Endothelial cell of umbilical vein (primary cell): ENCODE measurements at regions not wholly inside any gene's neighbourhood (a gene's known extent, or its start where the extent isn't known, plus 50 kb on each side); places are given as distances from the start of the nearest gene placed in this dataset.

ENCODE experiments used
- BruUV-seq: library from RNA; stranded (reverse); fragments of 400-500 nt; replicated peaks from 2 replicates; lab custom pipeline; 2021; lab: Mats Ljungman, UMichigan
- CTCF ChIA-PET: fragments of 300-600, 350-600 bp; sonication (Branson Sonifier 250); formaldehyde crosslinking; loops from one replicate; lab custom pipeline; 2021; ENCODE audit warnings: antibody characterized with exemption, inconsistent platforms; lab: Charles Lee
- POLR2A ChIA-PET: fragments of 300-600, 350-600 bp; sonication (Branson Sonifier 250); formaldehyde crosslinking; loops from one replicate; lab custom pipeline; 2021; ENCODE audit warnings: antibody characterized with exemption, inconsistent platforms; lab: Charles Lee
- DNase-seq: peaks from one replicate; pipeline ENCODE4 v3.0.0-alpha.2; 2011; ENCODE audit warnings: low read depth, low spot score
- FAIRE-seq: peaks from 2 replicates; lab custom pipeline; 2011; peaks lifted over from hg19 to GRCh38; lab: Jason Lieb, UNC
- H2AFZ ChIP-seq: 2 replicates; pipeline ENCODE4 v1.6.0; 2012; ENCODE audit warnings: low read depth, low read length, control low read depth, inconsistent platforms
- H3K27ac ChIP-seq: 2 replicates; pipeline ENCODE4 v1.5.1; 2011; ENCODE audit warnings: low read depth, mild to moderate bottlenecking, control low read depth, low read length, moderate library complexity; ENCODE audit not compliant: insufficient read depth
- H3K27me3 ChIP-seq, 2 experiments: 2 replicates each; pipeline versions ENCODE4 v1.6.0 to v1.6.1; 2011; ENCODE audit warnings: low read length in 2 of 2, mixed read lengths in 1 of 2; ENCODE audit not compliant: control insufficient read depth in 2 of 2, insufficient read depth in 2 of 2
- H3K36me3 ChIP-seq, 2 experiments: 2 replicates in 1 of 2; 3 replicates in 1 of 2; pipeline ENCODE4 v1.5.1; 2011; ENCODE audit warnings: low read length in 2 of 2, mild to moderate bottlenecking in 1 of 2, moderate library complexity in 1 of 2; ENCODE audit not compliant: control insufficient read depth in 2 of 2, insufficient read depth in 2 of 2; ENCODE audit errors: extremely low read depth in 1 of 2
- H3K4me1 ChIP-seq: 3 replicates; pipeline ENCODE4 v1.5.1; 2011; ENCODE audit warnings: mild to moderate bottlenecking, low read length; ENCODE audit not compliant: control insufficient read depth, insufficient read depth; ENCODE audit errors: extremely low read depth
- H3K4me2 ChIP-seq: 2 replicates; pipeline ENCODE4 v1.6.1; 2011; ENCODE audit warnings: low read length, control low read depth, mixed read lengths; ENCODE audit not compliant: insufficient read depth
- H3K4me3 ChIP-seq, 3 experiments: fragments of 200-600 bp in 1 of 3; sonication (generic), shearing (Covaris generic) in 1 of 3; replicated peaks in 1 of 3; 2 replicates each; pipeline ENCODE4 v1.5.1; 2011 to 2016; ENCODE audit warnings: control low read depth in 3 of 3, low read length in 3 of 3, mild to moderate bottlenecking in 2 of 3, inconsistent platforms in 1 of 3, low read depth in 1 of 3, moderate library complexity in 1 of 3; ENCODE audit not compliant: insufficient read depth in 1 of 3
- H3K79me2 ChIP-seq: 2 replicates; pipeline ENCODE4 v1.6.0; 2012; ENCODE audit warnings: low read length, inconsistent platforms; ENCODE audit not compliant: control insufficient read depth, insufficient read depth
- H3K9ac ChIP-seq: replicated peaks from 2 replicates; pipeline ENCODE3; 2011; ENCODE audit warnings: low read length, control low read depth; ENCODE audit not compliant: insufficient read depth; ENCODE audit errors: extremely low read depth
- H3K9me1 ChIP-seq: replicated peaks from 3 replicates; pipeline ENCODE4 v1.6.0; 2011; ENCODE audit warnings: mild to moderate bottlenecking, low read length; ENCODE audit not compliant: control insufficient read depth, insufficient read depth; ENCODE audit errors: extremely low read depth
- H3K9me3 ChIP-seq: replicated peaks from 2 replicates; pipeline ENCODE4 v1.5.1; 2012; ENCODE audit warnings: low read length, inconsistent platforms; ENCODE audit not compliant: control insufficient read depth, insufficient read depth
- H4K20me1 ChIP-seq: replicated peaks from 2 replicates; pipeline ENCODE3; 2011; ENCODE audit warnings: mild to moderate bottlenecking, low read length; ENCODE audit not compliant: control insufficient read depth, insufficient read depth; ENCODE audit errors: extremely low read depth
- CTCF ChIP-seq, 2 donors: IDR thresholded peaks; 1 replicate in 1 of 2; 2 replicates in 1 of 2; pipeline ENCODE4 v1.5.1; 2011; ENCODE audit warnings: low read length in 2 of 2, mild to moderate bottlenecking in 2 of 2, moderate library complexity in 2 of 2, control low read depth in 1 of 2, inconsistent platforms in 1 of 2, low read depth in 1 of 2; ENCODE audit not compliant: insufficient read depth in 1 of 2; ENCODE audit errors: extremely low read depth in 1 of 2
- EZH2 ChIP-seq: IDR thresholded peaks from 2 replicates; pipeline ENCODE4 v1.6.1; 2012; ENCODE audit warnings: borderline replicate concordance, low read depth, mild to moderate bottlenecking, moderate library complexity, low read length, inconsistent platforms; ENCODE audit not compliant: severe bottlenecking
- FOS ChIP-seq: IDR thresholded peaks from 2 replicates; pipeline ENCODE4 v1.6.1; 2011; ENCODE audit warnings: mild to moderate bottlenecking, low read length, moderate library complexity, borderline replicate concordance; ENCODE audit not compliant: insufficient read depth
- GATA2 ChIP-seq: IDR thresholded peaks from 2 replicates; pipeline ENCODE4 v1.7.0; 2011; ENCODE audit warnings: low read depth, mild to moderate bottlenecking, moderate library complexity, mixed read lengths, low read length; ENCODE audit not compliant: insufficient read length, insufficient read depth
- JUN ChIP-seq: IDR thresholded peaks from 2 replicates; pipeline ENCODE4 v1.6.1; 2011; ENCODE audit warnings: borderline replicate concordance, low read depth; ENCODE audit not compliant: insufficient read length, insufficient read depth
- MYC ChIP-seq: IDR thresholded peaks from one replicate; pipeline ENCODE4 v1.6.1; 2011; ENCODE audit warnings: mild to moderate bottlenecking, low read depth, low read length
- POLR2A ChIP-seq: IDR thresholded peaks from 2 replicates; pipeline ENCODE4 v1.6.1; 2012; ENCODE audit warnings: low read depth, mild to moderate bottlenecking, control low read depth, low read length
- POLR2AphosphoS5 ChIP-seq: IDR thresholded peaks from 2 replicates; pipeline ENCODE4 v1.6.1; 2012; ENCODE audit warnings: low read depth, mild to moderate bottlenecking, control low read depth, low read length, moderate library complexity; ENCODE audit not compliant: insufficient read depth
- dilution Hi-C: fragments of 300-500 bp; cut with MboI; formaldehyde crosslinking; loops from one replicate; pipeline ENCODE4 v1.15.0; 2019; ENCODE audit warnings: low sequenced_read_pairs; ENCODE audit not compliant: extremely low pct_ligation_motif_present
- intact Hi-C: fragments of 100-400 bp; cut with micrococcal nuclease; formaldehyde crosslinking; loops from one replicate; pipeline ENCODE4 v1.10.0; 2022
- TF ChIP-seq, protein P1 (sequence below): IDR thresholded peaks from 2 replicates; pipeline ENCODE4 v1.6.1; 2011; ENCODE audit not compliant: insufficient read depth, insufficient read length

DNA sequence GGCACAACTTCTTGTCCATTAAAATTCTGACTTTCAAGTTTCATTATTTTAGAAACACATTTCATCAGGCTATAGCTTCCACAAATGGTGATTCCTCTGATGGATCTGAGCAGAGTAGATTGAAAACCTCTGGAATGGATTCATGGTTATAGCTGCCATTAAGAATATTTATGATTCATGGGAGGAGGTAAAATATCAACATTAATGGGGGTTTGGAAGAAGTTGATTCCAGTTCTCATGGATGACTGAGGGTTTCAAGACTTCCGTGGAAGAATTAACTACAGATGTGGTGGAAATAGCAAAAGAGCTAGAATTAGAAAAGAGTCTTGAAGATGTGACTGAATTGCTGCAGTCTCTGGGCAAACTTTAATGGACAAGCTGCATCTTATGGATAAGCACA, 797.4 kb downstream of the SUCLG1 start:
- H3K4me2 ChIP-seq = no peak overlapping the region
- H4K20me1 ChIP-seq = no peaks in the 10 kb centered on the region
- H3K9me1 ChIP-seq = no peaks in the 10 kb centered on the region
- no peak overlapping the region for H3K4me3 ChIP-seq
- H3K36me3 ChIP-seq = no peaks in the 10 kb centered on the region
- CTCF ChIA-PET = no interaction called here
- H3K27me3 ChIP-seq = no peaks in the 10 kb centered on the region
- H2AFZ ChIP-seq = no peak overlapping the region
- peaks cover 7% of the 10 kb centered on the region for H3K4me1 ChIP-seq
- H3K79me2 ChIP-seq = no peaks in the 10 kb centered on the region
- FAIRE-seq (no peak), DNase-seq (no peak)
- POLR2A ChIA-PET = no interaction called here
- no peaks in the 10 kb centered on the region for H3K9me3 ChIP-seq
- no TSS peak for BruUV-seq
- TF ChIP-seq FOS (no peak), JUN (no peak)
- no peak overlapping the region for H3K27ac ChIP-seq
- H3K9ac ChIP-seq = no peak overlapping the region
- intact Hi-C loops (loop anchor here (10.0 kb wide), 1 partner anchor 607 kb away; no protein-coding TSS in a partner anchor), dilution Hi-C loops (no loop called here)

- Histone ChIP-seq H3K4me2 (no peak overlapping the region), H4K20me1 (no peaks in the 10 kb centered on the region), H3K27ac (no peak overlapping the region), H3K9me3 (no peaks in the 10 kb centered on the region), H3K9me1 (no peaks in the 10 kb centered on the region), H3K9ac (no peak overlapping the region), H3K79me2 (no peaks in the 10 kb centered on the region), H3K4me1 (no peaks in the 10 kb centered on the region), H3K4me3 (no peak overlapping the region), H3K36me3 (no peaks in the 10 kb centered on the region), H3K27me3 (no peaks in the 10 kb centered on the region), H2AFZ (no peak overlapping the region)
- dilution Hi-C loops = no loop called here
- FAIRE-seq = no peak
- ChIA-PET POLR2A (no interaction called here), CTCF (no interaction called here)
- BruUV-seq = no TSS peak
- DNase-seq = no peak
- intact Hi-C loops = no loop called here
- TF ChIP-seq FOS (no peak), CTCF (IDR thresholded peaks at IDR 0.05; ENCODE audit: extremely low read depth in 1 of 2, insufficient read depth in 1 of 2, low read depth in 1 of 2, low read length in 2 of 2) (no peak), JUN (no peak), POLR2AphosphoS5 (no peak), GATA2 (no peak), MYC (no peak), POLR2A (no peak), EZH2 (no peak)
- TF ChIP-seq, protein P1, sequence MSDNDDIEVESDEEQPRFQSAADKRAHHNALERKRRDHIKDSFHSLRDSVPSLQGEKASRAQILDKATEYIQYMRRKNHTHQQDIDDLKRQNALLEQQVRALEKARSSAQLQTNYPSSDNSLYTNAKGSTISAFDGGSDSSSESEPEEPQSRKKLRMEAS = no peak
Observed at GRCh38 chr2:83654091-83654611, 804.9 kb downstream of the SUCLG1 start.
